ENCODE measurements at regions not wholly inside any gene's neighbourhood (a gene's known extent, or its start where the extent isn't known, plus 50 kb on each side); places are given as distances from the start of the nearest gene placed in this dataset.
"Not testable (repeated sequence)": the region's sequence is repeated elsewhere in the genome, so short reads cannot be mapped to it uniquely, and the experiment has no call there.

GRCh38 chr1:118828038-118828437 is 160.1 kb downstream of the TBX15 start:
- no peak for DNase-seq (ENCODE audit: low spot score)

GRCh38 chr1:118827636-118828035 is 160.5 kb downstream of the TBX15 start:
- DNase-seq (ENCODE audit: low spot score), result no peak

- DNase-seq (ENCODE audit: low spot score), result no peak
These were observed 160.9 kb downstream of the TBX15 start for GRCh38 chr1:118827207-118827606.

GRCh38 chr1:118826669-118827068 is 161.5 kb downstream of the TBX15 start:
- DNase-seq (ENCODE audit: low spot score), result no peak

GRCh38 chr1:118825619-118826018 is 162.5 kb downstream of the TBX15 start:
- no peak for DNase-seq (ENCODE audit: low spot score)

- DNase-seq (ENCODE audit: low spot score), result no peak
These were observed 166.3 kb downstream of the TBX15 start for GRCh38 chr1:118821801-118822200.

- no peak for DNase-seq (ENCODE audit: low spot score)
These were observed 167.3 kb downstream of the TBX15 start for GRCh38 chr1:118820864-118821263.

- no peak for DNase-seq (ENCODE audit: low spot score)
These were observed 172.2 kb downstream of the TBX15 start for GRCh38 chr1:118815909-118816308.

- no peak for DNase-seq (ENCODE audit: low spot score)
These were observed 175.6 kb downstream of the TBX15 start for GRCh38 chr1:118812555-118812954.

GRCh38 chr1:118811156-118811555 is 177.0 kb downstream of the TBX15 start:
- DNase-seq (ENCODE audit: low spot score), result no peak

GRCh38 chr1:118809586-118809985 is 178.6 kb downstream of the TBX15 start:
- no peak for DNase-seq (ENCODE audit: low spot score)

GRCh38 chr1:118803128-118803527 is 185.0 kb downstream of the TBX15 start:
- not testable (repeated sequence) for DNase-seq (ENCODE audit: low spot score)

- no peak for DNase-seq (ENCODE audit: low spot score)
These were observed 196.9 kb downstream of the TBX15 start for GRCh38 chr1:118791094-118791691.

GRCh38 chr1:118788463-118788862 is 199.7 kb downstream of the TBX15 start:
- no peak for DNase-seq (ENCODE audit: low spot score)

- DNase-seq (ENCODE audit: low spot score), result no peak
These were observed 201.5 kb downstream of the TBX15 start for GRCh38 chr1:118786454-118787155.

- no peak for DNase-seq (ENCODE audit: low spot score)
These were observed 202.9 kb downstream of the TBX15 start for GRCh38 chr1:118785246-118785645.

GRCh38 chr1:118783095-118783758 is 204.9 kb downstream of the TBX15 start:
- no peak for DNase-seq (ENCODE audit: low spot score)

GRCh38 chr1:118773656-118774055 is 214.5 kb downstream of the TBX15 start:
- DNase-seq (ENCODE audit: low spot score), result no peak

GRCh38 chr1:118767971-118768370 is 220.2 kb downstream of the TBX15 start:
- DNase-seq (ENCODE audit: low spot score), result no peak

GRCh38 chr1:118753976-118754375 is 234.2 kb downstream of the TBX15 start:
- no peak for DNase-seq (ENCODE audit: low spot score)

GRCh38 chr1:118751166-118751565 is 237.0 kb downstream of the TBX15 start:
- DNase-seq (ENCODE audit: low spot score), result no peak

- no peak for DNase-seq (ENCODE audit: low spot score)
These were observed 243.7 kb downstream of the TBX15 start for GRCh38 chr1:118744420-118744819.

GRCh38 chr1:118739501-118739900 is 248.6 kb downstream of the TBX15 start:
- no peak for DNase-seq (ENCODE audit: low spot score)

All from Ammon's horn (tissue), 1 donor.